ENCODE measurements at regions not wholly inside any gene's neighbourhood (a gene's known extent, or its start where the extent isn't known, plus 50 kb on each side); places are given as distances from the start of the nearest gene placed in this dataset.

GRCh38 chr4:141898346-141898745 is 262.0 kb downstream of the IL15 start:
- Histone ChIP-seq H4K91ac (ENCODE audit: insufficient read depth, low read depth, low read length) (no peak overlapping the region), H2BK5ac (ENCODE audit: low read depth, low read length, poor library complexity, severe bottlenecking) (no peak overlapping the region), H3K4me3 (ENCODE audit: insufficient read depth, low read depth, low read length) (no peak overlapping the region), H4K5ac (ENCODE audit: low read depth, low read length) (no peak overlapping the region), H3K18ac (ENCODE audit: low read depth, low read length) (no peak overlapping the region), H3K56ac (ENCODE audit: extremely low read depth, insufficient read depth, low read length) (no peak overlapping the region), H3K14ac (replicated peaks; ENCODE audit: low read depth, low read length) (0 out of 2 replicates have a peak overlapping the region, but pooled peaks have one; percentile 1), H2BK20ac (ENCODE audit: low read depth, low read length) (0 out of 2 replicates have a peak overlapping the region, but pooled peaks have one; percentile 40), H3K36me3 (ENCODE audit: control insufficient read depth, insufficient read depth, low read length) (no peaks in the 10 kb centered on the region), H3K4me1 (ENCODE audit: control insufficient read depth, insufficient read depth, low read length) (no peaks in the 10 kb centered on the region; the same call in 1 of the 2 replicates), H2AK9ac (replicated peaks; ENCODE audit: low read depth, low read length, poor library complexity) (no peak overlapping the region), H3K9ac (ENCODE audit: low read depth, low read length) (no peak overlapping the region), H2AK5ac (ENCODE audit: low read depth, low read length) (no peak overlapping the region), H4K20me1 (ENCODE audit: insufficient read depth, low read length) (no peaks in the 10 kb centered on the region), H2BK120ac (ENCODE audit: low read depth, low read length) (peak overlapping the region; percentile 39; the same call in 1 of the 2 replicates), H2BK15ac (ENCODE audit: low read depth, low read length) (no peak overlapping the region), H4K8ac (ENCODE audit: low read depth in 2 of 2, low read length in 2 of 2) (peak overlapping the region in 1 of 2 experiments; percentile 50; a peak in 2 of 4 replicates), H3K9me3 (ENCODE audit: control insufficient read depth, insufficient read depth, low read length) (no peaks in the 10 kb centered on the region), H3K27me3 (ENCODE audit: control insufficient read depth, insufficient read depth, low read length) (no peaks in the 10 kb centered on the region), H2AFZ (replicated peaks; ENCODE audit: low read length, poor library complexity) (peak overlapping the region; percentile 15), H3K23ac (ENCODE audit: low read depth, low read length) (no peak overlapping the region), H3K4me2 (ENCODE audit: low read depth, low read length) (no peak overlapping the region), H3K79me1 (ENCODE audit: low read depth in 1 of 2, low read length in 2 of 2) (no peaks in the 10 kb centered on the region), H3K9me1 (ENCODE audit: insufficient read depth, low read length) (no peaks in the 10 kb centered on the region), H3K4ac (ENCODE audit: low read depth, low read length) (no peak overlapping the region), H3K27ac (ENCODE audit: insufficient read depth, low read length) (no peak overlapping the region)
- BruUV-seq (replicated peaks) = no TSS peak
- WGBS, 2 experiments (ENCODE audit: extremely low coverage in 2 of 2, insufficient read length in 1 of 2) = no CpG with 5 or more reads among the region's 2 CpGs
- DNase-seq (no peak), ATAC-seq (ENCODE audit: low read depth) (no peak)
- TF ChIP-seq ELK1 (IDR thresholded peaks at IDR 0.05; ENCODE audit: borderline replicate concordance, low read depth, low read length) (no peak), POLR2A (IDR thresholded peaks at IDR 0.05; ENCODE audit: low read depth, low read length) (no peak), RAD21 (IDR thresholded peaks at IDR 0.05; ENCODE audit: low read length) (no peak), MXI1 (IDR thresholded peaks at IDR 0.05; ENCODE audit: borderline replicate concordance, low read depth, low read length) (no peak), MAZ (IDR thresholded peaks at IDR 0.05; ENCODE audit: borderline replicate concordance, low read depth, low read length) (no peak), SMC3 (IDR thresholded peaks at IDR 0.05; ENCODE audit: low read depth, low read length) (no peak), RCOR1 (IDR thresholded peaks at IDR 0.05; ENCODE audit: insufficient replicate concordance, low read length) (no peak), FOS (IDR thresholded peaks at IDR 0.05; ENCODE audit: low read depth, low read length) (no peak), CHD1 (IDR thresholded peaks at IDR 0.05; ENCODE audit: low read depth, low read length) (no peak)
- ChIA-PET CTCF (interaction anchor here (0.7 kb wide), 1 partner anchor 334 kb away, joined by 3 read pairs; no protein-coding TSS in a partner anchor), POLR2A (ENCODE audit: unreplicated experiment) (no interaction called here)
- dilution Hi-C loops (cut with HindIII; ENCODE audit: low sequenced_read_pairs, unreplicated experiment) = no loop called here
- intact Hi-C loops (cut with micrococcal nuclease) = no loop called here
- in situ Hi-C loops (cut with MboI; ENCODE audit: low sequenced_read_pairs) = no loop called here

Data from IMR-90 (cell line).